GM06990 (cell line): ENCODE measurements at regions not wholly inside any gene's neighbourhood (a gene's known extent, or its start where the extent isn't known, plus 50 kb on each side); places are given as distances from the start of the nearest gene placed in this dataset.
"Not testable (repeated sequence)": the region's sequence is repeated elsewhere in the genome, so short reads cannot be mapped to it uniquely, and the experiment has no call there.

ENCODE experiments used
- DNase-seq: peaks from one replicate; pipeline ENCODE4 v3.0.0-alpha.2; 2011; ENCODE audit not compliant: insufficient read length; ENCODE audit errors: extremely low read depth
- H3K27me3 ChIP-seq: replicated peaks from 2 replicates; pipeline ENCODE4 v1.6.0; 2011; ENCODE audit warnings: low read length; ENCODE audit not compliant: control insufficient read depth, insufficient read depth
- H3K36me3 ChIP-seq: 2 replicates; pipeline ENCODE4 v1.5.1; 2011; ENCODE audit warnings: low read length; ENCODE audit not compliant: control insufficient read depth, insufficient read depth
- H3K4me3 ChIP-seq: replicated peaks from 2 replicates; pipeline ENCODE4 v1.5.1; 2011; ENCODE audit warnings: low read depth, mild to moderate bottlenecking, control low read depth, low read length
- TF ChIP-seq, protein P1 (sequence below): IDR thresholded peaks from 2 replicates; pipeline ENCODE4 v1.5.1; 2011; ENCODE audit warnings: low read length, control low read depth, mild to moderate bottlenecking, inconsistent platforms; ENCODE audit not compliant: insufficient read depth, poor library complexity, severe bottlenecking

DNA sequence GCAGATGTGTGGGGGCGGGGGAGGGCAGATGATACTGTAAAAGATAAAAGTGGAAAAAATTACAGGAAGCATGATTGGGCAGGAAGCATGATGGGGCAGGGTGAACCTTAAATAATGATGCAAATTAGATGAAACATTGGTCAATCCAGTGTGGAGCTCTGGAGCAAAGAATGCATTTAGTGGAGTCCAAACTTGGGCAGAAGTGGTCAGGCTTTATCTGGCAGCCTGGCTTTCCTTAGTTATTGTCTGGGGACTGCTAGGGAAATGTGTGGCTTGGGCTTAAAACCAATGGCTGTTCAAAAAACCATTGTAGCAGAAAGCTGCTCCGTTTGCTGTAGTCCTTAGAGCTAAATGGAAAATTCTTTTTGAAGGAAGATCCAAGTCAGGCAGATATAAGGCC is 1077.3 kb upstream of the MIR17HG start:
- Histone ChIP-seq H3K27me3 (no peaks in the 10 kb centered on the region), H3K4me3 (no peak overlapping the region), H3K36me3 (no peaks in the 10 kb centered on the region)
- TF ChIP-seq, protein P1, sequence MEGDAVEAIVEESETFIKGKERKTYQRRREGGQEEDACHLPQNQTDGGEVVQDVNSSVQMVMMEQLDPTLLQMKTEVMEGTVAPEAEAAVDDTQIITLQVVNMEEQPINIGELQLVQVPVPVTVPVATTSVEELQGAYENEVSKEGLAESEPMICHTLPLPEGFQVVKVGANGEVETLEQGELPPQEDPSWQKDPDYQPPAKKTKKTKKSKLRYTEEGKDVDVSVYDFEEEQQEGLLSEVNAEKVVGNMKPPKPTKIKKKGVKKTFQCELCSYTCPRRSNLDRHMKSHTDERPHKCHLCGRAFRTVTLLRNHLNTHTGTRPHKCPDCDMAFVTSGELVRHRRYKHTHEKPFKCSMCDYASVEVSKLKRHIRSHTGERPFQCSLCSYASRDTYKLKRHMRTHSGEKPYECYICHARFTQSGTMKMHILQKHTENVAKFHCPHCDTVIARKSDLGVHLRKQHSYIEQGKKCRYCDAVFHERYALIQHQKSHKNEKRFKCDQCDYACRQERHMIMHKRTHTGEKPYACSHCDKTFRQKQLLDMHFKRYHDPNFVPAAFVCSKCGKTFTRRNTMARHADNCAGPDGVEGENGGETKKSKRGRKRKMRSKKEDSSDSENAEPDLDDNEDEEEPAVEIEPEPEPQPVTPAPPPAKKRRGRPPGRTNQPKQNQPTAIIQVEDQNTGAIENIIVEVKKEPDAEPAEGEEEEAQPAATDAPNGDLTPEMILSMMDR: no peak
- DNase-seq: no peak

DNA sequence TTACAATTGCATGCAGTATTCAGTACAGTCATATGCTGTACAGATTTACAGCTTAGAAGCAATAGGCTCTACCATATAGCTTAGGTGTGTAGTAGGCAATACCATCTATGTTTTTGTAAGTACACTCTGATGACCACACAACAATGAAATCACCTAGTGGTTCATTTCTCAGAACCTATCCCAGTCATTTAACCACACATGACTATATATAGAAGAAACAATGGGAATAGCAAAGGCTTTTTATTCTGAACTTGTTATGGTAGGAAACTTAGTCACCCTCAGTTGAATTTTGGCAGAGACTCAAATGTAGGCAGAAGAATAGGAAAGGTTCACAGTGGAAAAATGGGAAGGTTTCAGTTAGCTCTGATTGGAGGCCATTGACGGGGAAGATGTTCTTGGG is 1075.1 kb upstream of the MIR17HG start:
- H3K4me3 ChIP-seq: no peak overlapping the region
- DNase-seq: no peak
- TF ChIP-seq, protein P1: no peak
- no peaks in the 10 kb centered on the region for H3K36me3 ChIP-seq
- H3K27me3 ChIP-seq: no peaks in the 10 kb centered on the region

DNA sequence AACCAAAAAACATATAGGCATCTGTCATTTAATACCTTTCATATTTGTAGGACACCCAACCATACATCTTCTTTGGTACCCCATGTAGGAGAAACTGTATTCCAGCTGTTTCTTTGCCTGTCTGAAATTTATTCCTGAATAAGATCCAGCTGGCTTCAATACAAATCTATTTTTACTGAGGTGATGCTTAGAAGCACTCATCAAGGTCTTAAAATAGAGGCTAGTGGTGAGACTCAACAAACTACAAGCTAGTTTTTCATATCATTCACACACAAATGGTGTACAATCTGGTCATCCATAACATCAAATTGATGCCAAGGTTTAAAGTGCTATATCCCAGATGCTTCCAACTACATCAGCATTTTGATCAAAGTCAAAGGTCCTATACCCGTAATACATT is 1071.3 kb upstream of the MIR17HG start:
- Histone ChIP-seq H3K27me3 (no peaks in the 10 kb centered on the region), H3K4me3 (no peak overlapping the region), H3K36me3 (no peaks in the 10 kb centered on the region)
- no peak for DNase-seq
- TF ChIP-seq, protein P1: no peak

DNA sequence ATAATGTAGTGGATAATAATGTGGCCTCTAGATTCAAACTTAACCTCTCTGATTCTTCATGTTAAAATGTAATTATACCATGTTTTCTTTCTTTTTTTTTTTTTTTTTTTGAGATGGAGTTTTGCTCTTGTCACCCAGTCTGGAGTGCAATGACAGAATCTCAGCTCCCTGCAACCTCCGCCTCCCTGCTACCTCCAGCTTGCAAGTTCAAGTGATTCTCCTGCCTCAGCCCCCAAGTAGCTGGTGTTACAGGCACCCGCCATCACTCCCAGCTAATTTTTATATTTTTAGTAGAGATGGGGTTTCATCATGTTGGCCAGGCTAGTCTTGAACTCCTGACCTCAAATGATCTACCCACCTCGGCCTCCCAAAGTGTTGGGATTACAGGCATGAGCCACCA is 1069.3 kb upstream of the MIR17HG start:
- H3K36me3 ChIP-seq, H3K27me3 ChIP-seq, DNase-seq, H3K4me3 ChIP-seq: not testable (repeated sequence)

DNA sequence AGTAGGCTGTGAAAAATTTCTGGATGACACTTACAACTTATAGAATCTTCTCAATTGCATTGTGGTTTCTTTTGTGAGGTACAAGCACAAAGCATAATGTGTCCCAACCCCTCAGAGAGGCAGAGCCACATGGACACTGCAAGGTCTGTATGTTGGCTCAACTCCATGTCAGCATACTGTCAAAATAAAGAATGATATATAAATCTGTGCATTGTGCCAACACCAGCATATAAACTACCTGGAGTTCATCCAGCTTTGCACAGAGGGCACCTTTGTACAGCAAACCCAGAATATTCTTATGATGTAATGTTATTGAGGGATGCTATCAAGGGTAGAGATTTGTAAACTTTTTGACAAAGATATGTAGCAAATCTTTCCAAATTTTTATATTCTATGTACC is 1065.8 kb upstream of the MIR17HG start:
- DNase-seq: no peak
- Histone ChIP-seq H3K4me3 (no peak overlapping the region), H3K27me3 (no peaks in the 10 kb centered on the region), H3K36me3 (no peaks in the 10 kb centered on the region)
- TF ChIP-seq, protein P1: no peak

DNA sequence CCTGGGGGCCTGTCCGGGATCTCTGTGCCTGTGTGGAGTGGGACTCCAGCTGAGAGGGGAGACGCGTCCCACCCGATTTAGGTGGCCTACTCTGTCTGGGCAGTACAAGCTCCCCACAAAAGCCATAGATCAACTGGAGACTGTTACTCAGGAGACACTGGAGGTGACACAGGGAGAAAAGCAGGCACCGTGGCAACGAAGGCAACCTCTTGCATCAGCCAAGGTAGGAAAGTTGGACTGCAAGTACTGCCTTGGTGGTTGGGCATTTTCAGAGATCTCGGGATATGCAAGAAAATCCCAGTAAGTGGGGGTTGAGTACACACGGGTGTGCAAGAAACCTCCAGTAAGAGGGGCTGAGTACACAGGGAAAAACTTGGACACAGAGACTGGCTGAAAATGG is 1060.0 kb upstream of the MIR17HG start:
- no peak for DNase-seq
- TF ChIP-seq, protein P1: no peak
- H3K4me3 ChIP-seq: no peak overlapping the region
- H3K27me3 ChIP-seq: no peaks in the 10 kb centered on the region
- no peaks in the 10 kb centered on the region for H3K36me3 ChIP-seq
